HCT116 (cell line): ENCODE measurements at regions not wholly inside any gene's neighbourhood (a gene's known extent, or its start where the extent isn't known, plus 50 kb on each side); places are given as distances from the start of the nearest gene placed in this dataset.

Source experiments
- ATAC-seq: fragments of 200-7000 bp; cut with Tn5 transposase; 2 replicates; pipeline ENCODE4 v1.9.1; 2020; ENCODE audit warnings: mild to moderate bottlenecking, moderate library complexity
- BruUV-seq: library from RNA; stranded (reverse); fragments of 400-500 nt; replicated peaks from 2 replicates; lab custom pipeline; 2021; lab: Mats Ljungman, UMichigan
- CTCF ChIA-PET: fragments of 300-600 bp; sonication (Branson Sonifier 250); formaldehyde crosslinking; loops from one replicate; lab custom pipeline; 2021; ENCODE audit warnings: antibody characterized with exemption; lab: Charles Lee
- POLR2A ChIA-PET: fragments of 300-600, 350-600 bp; sonication (Branson Sonifier 250); formaldehyde crosslinking; loops from one replicate; lab custom pipeline; 2021; ENCODE audit warnings: antibody characterized with exemption; lab: Charles Lee
- RAD21 ChIA-PET, 2 experiments: fragments of 300-600 bp; sonication (Branson Sonifier 250); formaldehyde crosslinking; loops; one replicate each; lab custom pipeline; 2023; ENCODE audit warnings: low total read pairs in 2 of 2; ENCODE audit not compliant: uncharacterized antibody in 2 of 2, unreplicated experiment in 2 of 2, low non-redundant PET in 1 of 2; lab: Charles Lee
- DNase-seq: peaks from one replicate; pipeline ENCODE4 v3.0.0-alpha.2; 2010; ENCODE audit warnings: low read depth, low spot score
- H2AFZ ChIP-seq: fragments of 200-600 bp; shearing (Covaris generic), sonication (generic); 2 replicates; pipeline ENCODE4 v1.6.1; 2017; ENCODE audit warnings: low read depth, mixed run types, mixed read lengths, antibody characterized with exemption, low read length; ENCODE audit not compliant: poor library complexity, severe bottlenecking
- H3K27ac ChIP-seq: 2 replicates; pipeline ENCODE4 v1.5.1; 2012; ENCODE audit warnings: low read depth, low read length
- H3K27me3 ChIP-seq: fragments of 200-600 bp; sonication (generic); 2 replicates; pipeline ENCODE4 v1.6.1; 2016; ENCODE audit warnings: mixed run types, low read length, mixed read lengths; ENCODE audit not compliant: insufficient read depth
- H3K36me3 ChIP-seq, 2 experiments: fragments of 200-500 bp in 1 of 2; fragments of 200-600 bp in 1 of 2; sonication (Bioruptor generic) in 1 of 2; sonication (generic) in 1 of 2; 2 replicates each; pipeline versions ENCODE4 v1.5.1 to v1.6.1; 2014 to 2016; ENCODE audit warnings: low read length in 2 of 2, inconsistent platforms in 1 of 2, mixed read lengths in 1 of 2, mixed run types in 1 of 2; ENCODE audit not compliant: insufficient read depth in 2 of 2, control insufficient read depth in 1 of 2
- H3K4me1 ChIP-seq, 2 experiments: fragments of 200-600 bp in 1 of 2; sonication (generic) in 1 of 2; 2 replicates each; pipeline versions ENCODE4 v1.5.1 to v1.6.1; 2012 to 2017; ENCODE audit warnings: low read length in 2 of 2, inconsistent platforms in 1 of 2, mild to moderate bottlenecking in 1 of 2, mixed read lengths in 1 of 2, mixed run types in 1 of 2, moderate library complexity in 1 of 2; ENCODE audit not compliant: insufficient read depth in 2 of 2, control insufficient read depth in 1 of 2
- H3K4me2 ChIP-seq: fragments of 200-600 bp; sonication (generic); 2 replicates; pipeline ENCODE4 v1.6.1; 2017; ENCODE audit warnings: mixed run types, low read length, mixed read lengths
- H3K4me3 ChIP-seq, 2 experiments: fragments of 200-600 bp in 1 of 2; sonication (generic) in 1 of 2; replicated peaks in 1 of 2; 2 replicates each; pipeline ENCODE4 v1.5.1; 2011 to 2016; ENCODE audit warnings: low read length in 2 of 2, control low read depth in 1 of 2, low read depth in 1 of 2, mild to moderate bottlenecking in 1 of 2, mixed read lengths in 1 of 2, mixed run types in 1 of 2
- H3K79me2 ChIP-seq: fragments of 200-600 bp; sonication (generic); 2 replicates; pipeline ENCODE4 v1.6.1; 2017; ENCODE audit warnings: mild to moderate bottlenecking, mixed run types, low read length, moderate library complexity, mixed read lengths; ENCODE audit not compliant: insufficient read depth
- H3K9ac ChIP-seq: fragments of 200-600 bp; sonication (generic); 2 replicates; pipeline ENCODE4 v1.6.1; 2016; ENCODE audit warnings: low read length, mixed read lengths
- H3K9me2 ChIP-seq: fragments of 200-600 bp; sonication (generic), shearing (Covaris generic); 2 replicates; pipeline ENCODE4 v1.6.1; 2017; ENCODE audit warnings: mixed run types, mild to moderate bottlenecking, moderate library complexity; ENCODE audit not compliant: insufficient read depth
- H3K9me3 ChIP-seq, 2 experiments: fragments of 200-500 bp in 1 of 2; fragments of 200-600 bp in 1 of 2; sonication (Bioruptor generic) in 1 of 2; sonication (generic) in 1 of 2; 2 replicates each; pipeline ENCODE4 v1.6.1; 2014 to 2017; ENCODE audit warnings: low read length in 2 of 2, mixed read lengths in 2 of 2, inconsistent platforms in 1 of 2, low read depth in 1 of 2, mild to moderate bottlenecking in 1 of 2, mixed run types in 1 of 2, moderate library complexity in 1 of 2; ENCODE audit not compliant: control insufficient read depth in 1 of 2, insufficient read depth in 1 of 2
- H4K20me1 ChIP-seq: fragments of 200-600 bp; sonication (generic), shearing (Covaris generic); 2 replicates; pipeline ENCODE4 v1.6.1; 2017; ENCODE audit warnings: mixed run types, mild to moderate bottlenecking, moderate library complexity; ENCODE audit not compliant: insufficient read depth
- EGR1 ChIP-seq: IDR thresholded peaks from 2 replicates; pipeline ENCODE4 v1.6.1; 2012; ENCODE audit warnings: low read depth
- ELF1 ChIP-seq: IDR thresholded peaks from 2 replicates; pipeline ENCODE4 v1.6.1; 2012; ENCODE audit warnings: low read depth, borderline replicate concordance
- JUND ChIP-seq: IDR thresholded peaks from 2 replicates; pipeline ENCODE4 v1.6.1; 2012
- RAD21 ChIP-seq: IDR thresholded peaks from 2 replicates; pipeline ENCODE4 v1.6.1; 2012; ENCODE audit warnings: low read depth, mild to moderate bottlenecking
- REST ChIP-seq: IDR thresholded peaks from 2 replicates; pipeline ENCODE4 v1.6.1; 2012; ENCODE audit warnings: low read depth
- SIN3A ChIP-seq: IDR thresholded peaks from 2 replicates; pipeline ENCODE4 v1.6.1; 2012; ENCODE audit warnings: low read depth
- TCF7L2 ChIP-seq: IDR thresholded peaks from 2 replicates; pipeline ENCODE4 v1.7.0; 2011; ENCODE audit warnings: borderline replicate concordance, inconsistent platforms; ENCODE audit not compliant: insufficient read depth, insufficient read length; ENCODE audit errors: extremely low read depth
- ZFX ChIP-seq: fragments of 450-650 bp; IDR thresholded peaks from 2 replicates; pipeline ENCODE4 v1.6.1; 2017
- intact Hi-C: fragments of 100-400 bp; cut with micrococcal nuclease; formaldehyde crosslinking; loops from 2 replicates; pipeline ENCODE4 v1.10.0; 2022
- TF ChIP-seq, protein P1 (sequence below), 3 experiments: fragments of 200-600 bp in 1 of 3; sonication (generic) in 1 of 3; IDR thresholded peaks in 2 of 3; conservative IDR thresholded peaks in 1 of 3; 2 replicates each; pipeline ENCODE4 v1.5.1; 2012 to 2017; ENCODE audit warnings: low read depth in 2 of 3, low read length in 2 of 3, antibody characterized with exemption in 1 of 3, borderline replicate concordance in 1 of 3, control low read depth in 1 of 3, mild to moderate bottlenecking in 1 of 3, mixed read lengths in 1 of 3, mixed run types in 1 of 3, moderate library complexity in 1 of 3; ENCODE audit not compliant: insufficient read depth in 1 of 3

- no peak for ATAC-seq
- no TSS peak for BruUV-seq
- Histone ChIP-seq H3K4me2 (no peak overlapping the region), H3K27ac (no peak overlapping the region), H4K20me1 (no peaks in the 10 kb centered on the region), H3K9me2 (no peaks in the 10 kb centered on the region), H3K4me3 (no peak overlapping the region)
- POLR2A ChIA-PET = no interaction called here
- no peak for TF ChIP-seq EGR1
- TF ChIP-seq JUND = no peak
- TF ChIP-seq REST = no peak
- no peak for TF ChIP-seq TCF7L2
- no peak for TF ChIP-seq RAD21
- TF ChIP-seq, protein P1, sequence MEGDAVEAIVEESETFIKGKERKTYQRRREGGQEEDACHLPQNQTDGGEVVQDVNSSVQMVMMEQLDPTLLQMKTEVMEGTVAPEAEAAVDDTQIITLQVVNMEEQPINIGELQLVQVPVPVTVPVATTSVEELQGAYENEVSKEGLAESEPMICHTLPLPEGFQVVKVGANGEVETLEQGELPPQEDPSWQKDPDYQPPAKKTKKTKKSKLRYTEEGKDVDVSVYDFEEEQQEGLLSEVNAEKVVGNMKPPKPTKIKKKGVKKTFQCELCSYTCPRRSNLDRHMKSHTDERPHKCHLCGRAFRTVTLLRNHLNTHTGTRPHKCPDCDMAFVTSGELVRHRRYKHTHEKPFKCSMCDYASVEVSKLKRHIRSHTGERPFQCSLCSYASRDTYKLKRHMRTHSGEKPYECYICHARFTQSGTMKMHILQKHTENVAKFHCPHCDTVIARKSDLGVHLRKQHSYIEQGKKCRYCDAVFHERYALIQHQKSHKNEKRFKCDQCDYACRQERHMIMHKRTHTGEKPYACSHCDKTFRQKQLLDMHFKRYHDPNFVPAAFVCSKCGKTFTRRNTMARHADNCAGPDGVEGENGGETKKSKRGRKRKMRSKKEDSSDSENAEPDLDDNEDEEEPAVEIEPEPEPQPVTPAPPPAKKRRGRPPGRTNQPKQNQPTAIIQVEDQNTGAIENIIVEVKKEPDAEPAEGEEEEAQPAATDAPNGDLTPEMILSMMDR (IDR thresholded peaks at IDR 0.05 in 2 of 3, conservative IDR thresholded peaks at IDR 0.05 in 1 of 3; ENCODE audit: borderline replicate concordance in 1 of 3, insufficient read depth in 1 of 3, low read depth in 2 of 3, low read length in 2 of 3) = no peak
- TF ChIP-seq ZFX = no peak
- no peak for TF ChIP-seq SIN3A
- TF ChIP-seq ELF1 = no peak
- TF ChIP-seq, all 23 proteins: peak for 0
- Histone ChIP-seq H2AFZ (no peak overlapping the region), H3K79me2 (no peaks in the 10 kb centered on the region), H3K27me3 (no peaks in the 10 kb centered on the region), H3K9ac (no peak overlapping the region), H3K36me3 (no peaks in the 10 kb centered on the region), H3K9me3 (no peaks in the 10 kb centered on the region), H3K4me1 (no peaks in the 10 kb centered on the region)
- ChIA-PET CTCF (no interaction called here), RAD21 (no interaction called here)
- DNase-seq = no peak
- intact Hi-C loops = no loop called here
These were observed 654.1 kb upstream of the LMCD1 start for GRCh38 chr3:7847521-7847920.
